ENCODE measurements at regions not wholly inside any gene's neighbourhood (a gene's known extent, or its start where the extent isn't known, plus 50 kb on each side); places are given as distances from the start of the nearest gene placed in this dataset.

GRCh38 chr17:27216836-27217235 is 77.1 kb upstream of the WSB1 start:
- H3K27ac ChIP-seq (ENCODE audit: low read depth, low read length, poor library complexity, severe bottlenecking) = peak overlapping the region; percentile 62
- no peak overlapping the region; the same call in 1 of the 2 replicates for H2AFZ ChIP-seq (ENCODE audit: low read length)
- H3K4me1 ChIP-seq (ENCODE audit: insufficient read depth, low read length, poor library complexity, severe bottlenecking) = peaks cover 36% of the 10 kb centered on the region
- no TSS peak for BruUV-seq (replicated peaks)
- H4K20me1 ChIP-seq (ENCODE audit: insufficient read depth, low read length) = no peaks in the 10 kb centered on the region
- TF ChIP-seq CTCF (conservative IDR thresholded peaks at IDR 0.05; ENCODE audit: low read length) (no peak), EZH2phosphoT487 (IDR thresholded peaks at IDR 0.05; ENCODE audit: borderline replicate concordance, low read depth, low read length) (no peak)
- no peaks in the 10 kb centered on the region for H3K79me2 ChIP-seq (ENCODE audit: insufficient read depth, low read depth, low read length)
- peak overlapping the region; percentile 61 for H3K4me2 ChIP-seq (ENCODE audit: low read length)
- H3K9me3 ChIP-seq (ENCODE audit: low read length) = 0 out of 2 replicates have a peak, but pooled peaks cover 15% of the 10 kb centered on the region
- H3K36me3 ChIP-seq (ENCODE audit: insufficient read depth, low read length) = no peaks in the 10 kb centered on the region
- H3K9me2 ChIP-seq (ENCODE audit: insufficient read depth, low read length) = no peaks in the 10 kb centered on the region
- ChIA-PET POLR2A (no interaction called here), CTCF (ENCODE audit: unreplicated experiment) (no interaction called here)
- H3K4me3 ChIP-seq (ENCODE audit: low read depth, low read length, poor library complexity, severe bottlenecking) = peak overlapping the region; percentile 20
- DNase-seq (ENCODE audit: low spot score) = peak; percentile 70
- intact Hi-C loops (cut with micrococcal nuclease; ENCODE audit: unreplicated experiment) = no loop called here

- Histone ChIP-seq H3K4me3 (ENCODE audit: low read depth, low read length, poor library complexity, severe bottlenecking) (peak overlapping the region; percentile 20), H4K20me1 (ENCODE audit: insufficient read depth, low read length) (no peaks in the 10 kb centered on the region), H3K4me2 (ENCODE audit: low read length) (peak overlapping the region; percentile 61), H3K79me2 (ENCODE audit: insufficient read depth, low read depth, low read length) (no peaks in the 10 kb centered on the region), H3K36me3 (ENCODE audit: insufficient read depth, low read length) (no peaks in the 10 kb centered on the region), H2AFZ (ENCODE audit: low read length) (peak overlapping the region; percentile 98; the same call in 1 of the 2 replicates), H3K9me2 (ENCODE audit: insufficient read depth, low read length) (no peaks in the 10 kb centered on the region), H3K9me3 (ENCODE audit: low read length) (0 out of 2 replicates have a peak, but pooled peaks cover 15% of the 10 kb centered on the region), H3K27ac (ENCODE audit: low read depth, low read length, poor library complexity, severe bottlenecking) (peak overlapping the region; percentile 62), H3K4me1 (ENCODE audit: insufficient read depth, low read length, poor library complexity, severe bottlenecking) (peaks cover 36% of the 10 kb centered on the region)
- DNase-seq (ENCODE audit: low spot score) = peak; percentile 47
- ChIA-PET CTCF (ENCODE audit: unreplicated experiment) (interaction anchor here (1.6 kb wide), 1 partner anchor 11 kb away, joined by 4 read pairs; no protein-coding TSS in a partner anchor), POLR2A (interaction anchor here (0.7 to 1.0 kb wide), 3 partner anchors 24 to 195 kb away, joined by 3 to 4 read pairs (median 3); no protein-coding TSS in a partner anchor)
- TF ChIP-seq CTCF (conservative IDR thresholded peaks at IDR 0.05; ENCODE audit: low read length) (no peak), EZH2phosphoT487 (IDR thresholded peaks at IDR 0.05; ENCODE audit: borderline replicate concordance, low read depth, low read length) (no peak)
- BruUV-seq (replicated peaks) = no TSS peak
- intact Hi-C loops (cut with micrococcal nuclease; ENCODE audit: unreplicated experiment) = no loop called here
Measured at GRCh38 chr17:27217631-27218030, 76.3 kb upstream of the WSB1 start.

GRCh38 chr17:27218041-27218440 is 75.9 kb upstream of the WSB1 start:
- no peak for TF ChIP-seq CTCF (conservative IDR thresholded peaks at IDR 0.05; ENCODE audit: low read length)
- no peak for TF ChIP-seq EZH2phosphoT487 (IDR thresholded peaks at IDR 0.05; ENCODE audit: borderline replicate concordance, low read depth, low read length)
- Histone ChIP-seq H3K79me2 (ENCODE audit: insufficient read depth, low read depth, low read length) (no peaks in the 10 kb centered on the region), H3K9me2 (ENCODE audit: insufficient read depth, low read length) (no peaks in the 10 kb centered on the region), H3K4me2 (ENCODE audit: low read length) (peak overlapping the region; percentile 61), H2AFZ (ENCODE audit: low read length) (peak overlapping the region; percentile 98), H3K4me1 (ENCODE audit: insufficient read depth, low read length, poor library complexity, severe bottlenecking) (peaks cover 36% of the 10 kb centered on the region), H3K36me3 (ENCODE audit: insufficient read depth, low read length) (no peaks in the 10 kb centered on the region), H4K20me1 (ENCODE audit: insufficient read depth, low read length) (no peaks in the 10 kb centered on the region), H3K9me3 (ENCODE audit: low read length) (0 out of 2 replicates have a peak, but pooled peaks cover 15% of the 10 kb centered on the region), H3K4me3 (ENCODE audit: low read depth, low read length, poor library complexity, severe bottlenecking) (peak overlapping the region; percentile 20), H3K27ac (ENCODE audit: low read depth, low read length, poor library complexity, severe bottlenecking) (peak overlapping the region; percentile 62)
- intact Hi-C loops (cut with micrococcal nuclease; ENCODE audit: unreplicated experiment) = no loop called here
- POLR2A ChIA-PET = interaction anchor here (0.7 to 1.0 kb wide), 3 partner anchors 25 to 195 kb away, joined by 3 to 4 read pairs (median 3); no protein-coding TSS in a partner anchor
- BruUV-seq (replicated peaks) = no TSS peak
- CTCF ChIA-PET (ENCODE audit: unreplicated experiment) = interaction anchor here (1.6 kb wide), 1 partner anchor 11 kb away, joined by 4 read pairs; no protein-coding TSS in a partner anchor
- DNase-seq (ENCODE audit: low spot score) = peak; percentile 74

All from OCI-LY7 (cell line).